SKM-1 treated with dmso at 0.1 percent for 144 hours (cell line): ENCODE measurements at regions not wholly inside any gene's neighbourhood (a gene's known extent, or its start where the extent isn't known, plus 50 kb on each side); places are given as distances from the start of the nearest gene placed in this dataset.
"Not testable (repeated sequence)": the region's sequence is repeated elsewhere in the genome, so short reads cannot be mapped to it uniquely, and the experiment has no call there.

Experiments used
- DNase-seq: peaks from one replicate; lab custom pipeline; 2025; ENCODE audit not compliant: unreplicated experiment; lab: John Stamatoyannopoulos, UW

DNA sequence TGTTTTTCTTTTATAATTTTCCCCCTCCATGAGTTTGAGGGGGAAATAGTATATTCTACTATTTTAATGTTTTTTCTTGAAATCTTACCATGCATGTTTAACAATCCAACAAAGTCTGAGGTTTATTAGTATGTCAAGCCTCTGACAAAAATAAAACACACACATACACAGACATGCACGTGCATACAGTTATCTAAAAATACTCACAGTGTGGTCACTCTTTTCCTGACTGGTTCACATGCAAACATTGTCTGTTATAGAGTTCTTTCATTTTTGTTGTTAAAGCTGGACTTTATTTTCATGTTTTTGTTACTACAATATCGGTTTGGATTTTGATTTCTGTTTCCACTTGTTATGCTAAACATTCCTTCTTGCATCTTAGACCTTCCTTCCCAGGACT, 236.6 kb downstream of the MFSD1 start:
- no peak for DNase-seq

GRCh38 chr3:159039286-159039685, 237.4 kb downstream of the MFSD1 start:
- DNase-seq, result no peak

DNA sequence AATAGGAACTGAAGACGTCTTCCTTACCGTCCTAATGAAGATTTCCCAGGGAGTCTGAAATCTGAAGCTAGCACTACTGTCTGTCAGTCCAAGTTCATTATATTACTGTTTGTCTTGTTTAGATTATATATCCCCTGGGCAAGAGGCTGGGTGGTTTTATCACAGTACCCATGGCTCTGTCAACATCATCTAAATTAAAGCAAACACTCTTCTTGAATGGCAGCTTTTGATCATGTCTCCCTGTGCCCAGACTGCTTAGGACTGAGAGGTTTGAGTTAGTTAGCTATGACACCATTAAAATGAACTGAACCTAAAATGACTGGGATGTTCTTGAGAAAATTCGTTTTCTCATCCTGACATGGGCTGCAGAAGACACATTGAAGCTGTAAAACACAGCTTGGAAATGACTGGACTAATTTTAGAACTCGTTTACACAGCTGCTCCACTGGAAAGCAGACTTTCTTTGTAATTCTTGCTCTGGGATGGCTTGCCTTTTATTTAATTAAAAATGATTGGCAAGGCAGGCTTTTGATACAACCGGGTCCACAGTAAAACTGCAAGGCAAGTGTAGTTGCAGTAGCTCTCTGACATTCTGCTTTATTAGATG, 243.5 kb downstream of the MFSD1 start:
- no peak for DNase-seq

DNA sequence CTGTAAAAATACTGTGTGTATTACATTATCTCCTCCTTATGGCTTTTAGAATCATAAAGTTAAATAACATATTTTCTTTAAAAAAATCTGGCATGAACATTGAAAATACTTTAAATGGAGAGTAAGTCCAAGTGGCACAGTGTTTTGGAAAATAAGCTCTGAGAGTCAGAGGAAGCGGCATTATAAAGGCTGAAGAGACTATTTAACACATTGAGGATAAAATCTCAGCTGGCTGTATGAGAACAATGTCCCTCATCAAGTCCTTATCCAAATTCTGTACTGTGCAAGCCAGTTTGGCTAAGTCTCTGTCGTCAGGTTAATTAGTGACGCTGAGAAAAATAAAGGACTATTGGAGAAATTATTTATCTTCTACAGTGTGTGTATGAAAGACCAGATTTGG, 245.5 kb downstream of the MFSD1 start:
- no peak for DNase-seq

DNA sequence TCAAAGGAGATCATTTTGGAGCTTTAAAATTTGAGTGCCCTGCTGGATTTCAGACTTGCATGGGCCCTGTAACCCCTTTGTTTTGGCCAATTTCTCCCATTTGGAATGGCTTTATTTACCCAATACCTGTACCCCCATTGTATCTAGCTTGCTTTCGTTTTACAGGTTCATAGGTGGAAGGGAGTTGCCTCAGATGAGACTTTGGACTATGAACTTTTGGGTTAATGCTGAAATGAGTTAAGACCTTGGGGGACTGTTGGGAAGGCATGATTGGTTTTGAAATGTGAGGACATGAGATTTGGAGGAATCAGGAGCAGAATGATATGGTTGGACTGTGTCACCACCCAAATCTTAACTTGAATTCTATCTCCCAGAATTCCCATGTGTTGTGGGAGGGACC, 250.6 kb downstream of the MFSD1 start:
- DNase-seq, result not testable (repeated sequence)

- no peak for DNase-seq
Observed at GRCh38 chr3:159057621-159058020, 255.8 kb downstream of the MFSD1 start.

DNA sequence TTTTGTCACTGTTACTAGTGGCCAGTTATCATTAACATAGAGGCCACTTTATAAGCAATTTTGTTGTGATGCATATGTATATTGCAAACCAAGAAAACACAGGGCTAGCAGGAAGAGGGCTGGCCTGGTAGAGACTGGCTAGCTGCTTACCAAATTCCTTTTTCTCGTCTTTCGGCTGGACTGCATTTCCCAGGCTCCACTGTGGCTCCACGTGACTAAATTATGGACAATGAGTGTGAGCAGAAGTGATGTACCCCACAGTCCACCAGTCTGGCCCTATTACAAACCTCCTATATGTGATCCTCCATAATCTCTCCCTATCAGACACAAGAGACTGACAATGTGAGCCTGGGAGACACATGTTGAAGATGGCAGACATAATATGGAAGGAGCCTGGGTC, 257.0 kb downstream of the MFSD1 start:
- no peak for DNase-seq

DNA sequence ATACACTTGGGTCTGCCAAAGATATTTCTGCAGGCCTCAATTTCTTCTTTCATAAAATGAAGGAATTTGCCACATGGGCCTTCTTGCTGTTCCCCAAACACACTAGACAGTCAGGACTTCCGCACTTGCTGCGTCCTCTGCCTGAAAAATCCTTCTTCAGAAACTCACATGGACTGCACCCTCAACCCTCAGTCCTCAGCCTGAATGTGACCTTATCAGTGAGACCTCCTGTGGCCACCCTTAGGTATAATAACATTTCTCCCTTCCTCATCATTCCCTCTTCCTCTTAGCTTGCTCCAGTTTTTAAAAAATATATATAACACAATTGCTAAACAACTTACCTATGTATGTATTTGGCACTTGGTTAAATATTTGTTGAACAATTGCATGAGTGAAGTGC, 257.5 kb downstream of the MFSD1 start:
- DNase-seq, result no peak

DNA sequence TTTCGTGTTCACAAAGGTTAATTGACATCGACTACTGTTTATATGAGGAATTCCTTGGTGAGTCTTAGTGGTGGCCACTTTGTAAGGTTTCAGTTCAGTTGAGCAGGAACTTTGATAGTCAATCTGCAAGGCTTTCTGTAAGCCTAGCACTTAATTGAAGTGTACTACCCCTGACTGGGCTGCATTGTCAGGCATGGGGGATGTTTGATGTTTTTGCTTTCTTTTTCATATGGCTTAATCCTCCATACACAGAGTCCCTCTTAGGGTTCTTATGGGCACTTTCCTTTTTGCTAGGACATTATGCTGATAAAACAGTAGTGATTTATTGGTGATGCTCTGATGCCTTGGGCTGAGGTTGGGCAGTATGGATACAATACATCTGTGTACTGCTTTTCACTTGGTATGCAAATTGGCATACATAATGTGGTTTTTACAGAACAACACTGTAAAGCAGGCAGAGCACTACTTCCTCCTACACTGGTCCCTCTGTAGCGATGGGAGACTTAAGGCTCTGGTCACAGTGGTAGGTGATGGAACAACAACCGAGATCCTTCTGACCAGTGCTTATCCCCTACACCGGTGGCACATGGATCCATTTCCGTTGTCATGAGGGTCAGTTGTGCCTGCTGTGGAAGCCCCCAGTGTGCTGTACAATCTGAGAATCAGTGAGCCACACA, 261.0 kb downstream of the MFSD1 start:
- no peak for DNase-seq

DNA sequence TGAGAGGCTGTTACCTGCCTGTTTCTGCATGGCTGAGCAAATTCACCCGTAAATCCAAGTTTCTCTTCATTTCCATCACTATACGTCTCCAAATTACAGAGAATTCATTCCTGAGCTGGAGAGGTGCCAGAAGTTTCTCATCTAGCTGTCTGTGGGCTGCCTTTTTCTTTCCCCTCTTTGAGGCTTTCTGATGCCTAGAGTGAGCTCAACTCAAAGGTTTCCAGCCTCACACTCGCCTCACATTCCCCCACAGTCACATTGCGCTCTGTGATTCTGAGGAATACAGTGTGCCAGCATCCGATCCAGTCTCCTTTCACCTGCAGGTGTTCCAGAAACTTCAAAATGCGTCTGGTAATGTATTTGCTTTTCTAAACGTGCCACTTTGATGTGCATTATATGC, 267.2 kb downstream of the MFSD1 start, which contains the start of gene IQCJ:
TSS of gene IQCJ (plus strand) at position 229 of the 400 bp plus-strand sequence.
- DNase-seq, result no peak

DNA sequence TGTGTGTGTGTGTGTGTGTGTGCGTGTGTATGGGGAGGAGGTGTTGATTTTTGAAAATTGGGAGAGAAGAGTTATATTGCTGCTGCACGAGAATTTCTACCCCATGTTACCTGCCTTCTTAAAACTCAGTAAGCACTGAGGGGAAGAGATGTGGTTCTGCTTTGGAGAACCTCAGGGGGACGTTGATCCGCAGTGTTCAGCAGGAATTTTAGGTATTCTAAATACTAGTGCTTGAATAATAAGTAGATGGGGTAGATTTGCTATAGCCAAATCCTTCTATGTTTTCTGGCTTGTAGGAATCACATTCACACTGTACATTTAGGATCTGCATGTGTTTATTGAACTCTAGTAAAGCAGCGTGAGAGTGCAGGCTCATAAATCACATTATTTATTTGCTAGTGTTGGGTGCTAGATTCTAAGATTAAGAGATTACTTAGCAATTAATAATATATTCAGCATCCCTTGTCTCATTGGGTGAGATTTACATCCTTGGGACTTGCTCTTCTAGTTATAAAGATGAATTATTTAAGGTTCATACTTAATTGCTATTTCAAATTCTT, 268.1 kb downstream of the MFSD1 start:
- DNase-seq, result no peak

- no peak for DNase-seq
Observed at GRCh38 chr3:159074756-159075701, 273.2 kb downstream of the MFSD1 start.

DNA sequence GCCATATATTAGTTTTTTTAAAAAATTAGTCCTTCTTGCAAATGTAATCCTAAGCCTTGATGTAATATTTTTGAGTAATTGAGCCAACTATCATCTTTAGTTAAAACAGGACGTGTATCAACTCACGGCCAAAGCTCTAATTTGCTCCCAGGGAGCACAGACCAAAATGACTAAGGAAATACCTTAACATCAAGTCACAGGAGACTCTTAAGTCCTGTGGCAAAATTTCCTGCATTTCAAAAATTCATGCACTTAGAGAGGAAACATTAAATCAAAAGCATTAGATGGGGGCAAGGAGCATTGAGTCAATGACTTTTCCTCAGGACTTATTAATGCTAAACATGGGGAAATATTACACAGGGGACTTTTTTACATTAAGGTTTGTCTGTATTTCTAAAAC, 276.0 kb downstream of the MFSD1 start:
- no peak for DNase-seq

GRCh38 chr3:159080256-159080655, 278.4 kb downstream of the MFSD1 start:
- no peak for DNase-seq

DNA sequence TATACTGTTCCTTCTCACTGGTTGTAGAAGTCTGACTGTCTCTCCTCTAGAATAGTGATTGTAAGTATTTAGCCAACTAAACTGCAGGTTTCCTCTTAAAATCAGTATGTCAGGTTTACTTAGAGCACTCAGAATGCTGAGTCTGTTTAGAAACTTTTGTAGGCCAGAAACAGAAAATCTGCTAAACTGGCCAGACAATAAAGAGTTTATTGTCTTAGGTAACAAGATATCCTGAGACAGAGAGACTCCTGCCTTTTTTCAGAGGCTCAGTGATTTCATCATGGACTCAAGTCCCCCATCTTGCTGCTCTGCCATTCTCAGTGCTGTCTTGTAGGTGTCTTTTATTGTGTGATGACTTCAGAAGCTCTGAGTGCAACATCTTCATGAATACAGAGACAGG, 279.0 kb downstream of the MFSD1 start:
- no peak for DNase-seq

- DNase-seq, result peak; percentile 29
Observed at GRCh38 chr3:159082519-159082918, 280.7 kb downstream of the MFSD1 start.

GRCh38 chr3:159091936-159092335, 290.1 kb downstream of the MFSD1 start:
- no peak for DNase-seq

- DNase-seq, result no peak
Observed at GRCh38 chr3:159102001-159102400, 300.1 kb downstream of the MFSD1 start.

DNA sequence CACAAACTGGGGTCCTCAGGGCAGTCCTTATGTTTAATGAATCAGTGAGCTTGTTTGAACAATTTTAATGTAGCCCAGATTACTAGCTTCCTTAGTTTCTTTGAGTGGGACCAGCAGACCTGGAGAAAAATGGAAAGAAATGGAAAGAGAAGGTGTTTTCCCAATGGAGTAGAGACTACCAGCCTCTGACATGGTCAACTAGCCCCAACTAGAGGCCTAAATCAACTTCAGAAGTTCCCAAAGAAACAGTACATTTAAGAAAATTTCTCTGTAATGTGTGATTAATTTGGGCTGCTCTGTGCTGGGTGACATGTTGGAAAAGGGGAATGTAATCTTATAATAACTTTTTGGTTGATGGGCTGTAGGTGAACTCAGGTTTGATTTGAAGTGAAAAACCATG, 310.9 kb downstream of the MFSD1 start:
- no peak for DNase-seq

DNA sequence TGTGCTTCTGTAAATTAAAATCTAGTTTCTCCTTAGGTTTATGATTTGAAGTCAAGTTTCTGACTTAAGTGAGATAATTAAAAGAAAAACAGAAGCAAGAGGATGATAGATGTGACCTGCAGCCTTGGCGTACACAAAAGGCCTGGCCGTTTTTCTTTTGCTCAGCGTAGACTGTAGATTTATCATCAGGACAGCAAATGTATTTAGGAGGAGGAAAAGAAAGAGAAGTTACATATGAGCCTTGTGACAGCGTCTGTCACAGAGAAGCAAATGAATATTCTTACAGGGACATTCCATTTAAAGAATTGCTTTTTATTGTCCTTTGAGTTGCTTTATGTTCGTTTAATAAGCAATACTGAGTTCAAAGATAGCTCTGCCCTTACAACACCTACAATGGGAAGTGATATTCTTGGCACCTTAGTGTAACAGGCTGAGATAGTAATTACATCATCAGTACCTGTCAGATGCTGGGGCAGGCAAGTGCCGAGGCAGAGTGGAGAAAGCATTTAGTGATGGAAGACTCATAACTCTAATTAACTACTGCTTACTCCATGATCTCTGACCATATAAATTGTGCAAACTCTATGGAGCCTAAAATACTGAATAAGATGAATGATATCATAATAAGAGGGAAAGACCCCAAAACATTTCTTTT, 311.5 kb downstream of the MFSD1 start:
- DNase-seq, result no peak

- no peak for DNase-seq
Observed at GRCh38 chr3:159114582-159114981, 312.7 kb downstream of the MFSD1 start.
